Retinal pigment epithelial cell (primary cell): ENCODE measurements at regions not wholly inside any gene's neighbourhood (a gene's known extent, or its start where the extent isn't known, plus 50 kb on each side); places are given as distances from the start of the nearest gene placed in this dataset.

Experiments
- DNase-seq: peaks from one replicate; pipeline ENCODE4 v3.0.0-alpha.2; 2010; ENCODE audit warnings: low read depth
- H3K4me3 ChIP-seq: 2 replicates; pipeline ENCODE4 v1.5.1; 2011; ENCODE audit warnings: mild to moderate bottlenecking, low read length, control low read depth, moderate library complexity
- TF ChIP-seq, protein P1 (sequence below): conservative IDR thresholded peaks from 2 replicates; pipeline ENCODE4 v1.5.1; 2011; ENCODE audit warnings: low read depth, low read length, control low read depth, inconsistent platforms

DNA sequence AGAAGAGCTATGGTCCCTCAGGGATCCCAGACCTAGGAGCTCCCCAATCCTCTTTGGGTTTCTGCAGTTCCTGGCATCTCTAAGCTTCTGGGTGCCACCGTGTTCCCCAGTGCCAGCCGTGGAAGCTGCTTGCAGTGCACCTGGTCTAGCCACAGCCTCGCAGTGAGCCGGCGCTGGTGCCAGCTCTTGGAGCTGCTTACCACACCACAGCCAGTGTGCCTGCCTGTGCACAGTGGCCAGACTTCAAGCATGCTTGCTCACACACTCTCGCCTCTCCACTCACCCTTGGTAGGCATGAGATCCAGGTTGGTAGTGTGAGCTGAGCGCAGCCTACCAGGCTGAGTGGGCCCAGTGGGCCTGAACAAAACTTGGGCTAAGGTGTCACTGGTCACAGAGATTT lies 971.9 kb downstream of the DCDC2C start:
- DNase-seq: no peak
- H3K4me3 ChIP-seq: no peak overlapping the region
- TF ChIP-seq, protein P1, sequence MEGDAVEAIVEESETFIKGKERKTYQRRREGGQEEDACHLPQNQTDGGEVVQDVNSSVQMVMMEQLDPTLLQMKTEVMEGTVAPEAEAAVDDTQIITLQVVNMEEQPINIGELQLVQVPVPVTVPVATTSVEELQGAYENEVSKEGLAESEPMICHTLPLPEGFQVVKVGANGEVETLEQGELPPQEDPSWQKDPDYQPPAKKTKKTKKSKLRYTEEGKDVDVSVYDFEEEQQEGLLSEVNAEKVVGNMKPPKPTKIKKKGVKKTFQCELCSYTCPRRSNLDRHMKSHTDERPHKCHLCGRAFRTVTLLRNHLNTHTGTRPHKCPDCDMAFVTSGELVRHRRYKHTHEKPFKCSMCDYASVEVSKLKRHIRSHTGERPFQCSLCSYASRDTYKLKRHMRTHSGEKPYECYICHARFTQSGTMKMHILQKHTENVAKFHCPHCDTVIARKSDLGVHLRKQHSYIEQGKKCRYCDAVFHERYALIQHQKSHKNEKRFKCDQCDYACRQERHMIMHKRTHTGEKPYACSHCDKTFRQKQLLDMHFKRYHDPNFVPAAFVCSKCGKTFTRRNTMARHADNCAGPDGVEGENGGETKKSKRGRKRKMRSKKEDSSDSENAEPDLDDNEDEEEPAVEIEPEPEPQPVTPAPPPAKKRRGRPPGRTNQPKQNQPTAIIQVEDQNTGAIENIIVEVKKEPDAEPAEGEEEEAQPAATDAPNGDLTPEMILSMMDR: no peak

DNA sequence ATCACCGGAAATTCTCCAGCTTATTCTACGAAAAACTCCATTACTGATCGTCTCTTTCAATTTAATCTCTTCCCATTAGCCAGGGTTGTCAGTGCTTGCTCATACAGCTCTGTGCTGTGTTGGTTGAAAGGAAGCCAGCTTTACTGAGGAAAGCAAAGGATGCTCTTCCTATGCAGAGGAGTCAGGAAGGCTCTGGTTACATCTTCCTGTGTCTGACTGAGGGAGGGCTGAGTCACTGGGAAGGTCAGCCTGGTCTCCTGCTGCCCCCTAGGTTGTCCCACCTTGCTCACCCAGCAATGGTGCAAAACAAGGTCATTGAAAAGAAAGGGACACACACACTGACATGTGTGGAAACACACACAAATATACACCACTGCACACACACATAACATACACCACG lies 975.6 kb downstream of the DCDC2C start:
- DNase-seq: no peak
- H3K4me3 ChIP-seq: no peak overlapping the region

DNA sequence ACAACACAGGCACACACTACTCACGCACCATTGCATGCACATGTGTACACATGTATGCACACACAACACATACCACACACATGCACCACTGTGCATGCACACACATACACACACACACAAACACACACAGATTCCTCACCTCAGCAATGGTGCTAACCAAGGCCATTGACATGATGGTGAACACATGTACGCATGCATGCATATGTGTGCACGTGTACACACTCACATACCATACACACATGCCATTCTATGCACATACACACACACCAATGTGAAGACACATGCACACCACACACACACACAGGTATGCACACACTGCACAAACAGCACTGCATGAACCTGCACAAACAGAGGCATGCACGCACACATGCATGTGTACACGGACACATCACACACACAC lies 976.0 kb downstream of the DCDC2C start:
- TF ChIP-seq, protein P1: no peak
- no peak for DNase-seq
- H3K4me3 ChIP-seq: no peak overlapping the region

More for the DNA sequence above, 975.6 kb downstream of the DCDC2C start:
- TF ChIP-seq, protein P1: no peak

DNA sequence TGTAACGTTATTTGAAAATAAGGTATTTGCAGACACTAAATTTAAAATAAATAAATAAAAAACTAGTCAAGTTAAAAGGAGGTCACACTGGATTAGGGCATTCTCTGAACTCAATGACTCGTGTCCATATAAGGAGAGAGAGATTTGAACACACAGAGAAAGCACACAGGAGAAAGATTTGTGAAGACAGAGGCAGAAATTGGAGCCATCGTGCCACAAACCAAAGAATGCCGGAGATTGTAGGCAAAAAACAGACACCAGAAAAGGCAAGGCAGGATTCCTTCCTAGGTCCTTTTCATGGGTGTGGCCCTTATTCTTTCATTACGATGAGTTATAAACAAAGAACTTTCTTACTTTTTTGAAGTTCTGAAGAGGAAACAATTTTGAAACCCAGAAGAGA lies 981.5 kb downstream of the DCDC2C start:
- DNase-seq: no peak
- H3K4me3 ChIP-seq: no peak overlapping the region
- TF ChIP-seq, protein P1: no peak

DNA sequence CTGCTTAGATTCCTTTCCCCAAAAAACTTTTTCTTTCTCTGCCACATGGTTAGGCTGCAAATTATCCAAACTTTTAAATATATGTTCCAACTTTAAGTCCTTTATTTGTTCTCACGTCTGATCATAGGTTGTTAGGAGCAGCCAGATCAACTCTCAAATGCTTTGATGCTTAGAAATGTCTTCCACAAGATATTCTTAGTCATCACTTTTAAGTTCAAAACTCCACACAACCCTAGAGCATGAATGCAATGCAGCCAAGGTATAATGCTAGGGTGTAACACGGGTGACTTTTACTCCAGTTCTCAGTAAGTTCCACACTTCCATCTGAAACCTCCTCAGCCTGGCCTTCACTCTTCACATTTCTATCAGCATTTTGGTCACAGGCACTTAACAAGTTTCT lies 987.5 kb downstream of the DCDC2C start:
- TF ChIP-seq, protein P1: no peak
- DNase-seq: no peak
- no peak overlapping the region for H3K4me3 ChIP-seq

DNA sequence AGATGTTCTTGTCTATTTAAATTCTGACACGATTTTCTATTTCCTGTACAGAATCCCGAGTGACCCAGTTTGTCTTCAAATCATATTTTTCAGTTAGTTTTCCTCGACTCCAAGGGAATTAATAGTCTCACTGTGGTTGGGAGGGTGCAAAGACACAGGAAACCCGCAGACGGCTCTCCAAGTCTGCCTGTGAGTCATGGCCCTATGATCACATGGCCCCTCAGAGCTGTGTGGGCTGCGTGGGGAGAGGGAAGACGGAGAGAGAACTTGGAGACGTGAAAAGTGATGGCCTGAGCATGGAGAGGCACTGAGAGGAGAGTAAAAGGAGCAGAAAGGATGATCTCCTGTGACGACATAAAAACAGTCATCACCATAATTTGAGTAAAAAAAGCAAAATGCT lies 989.9 kb downstream of the DCDC2C start:
- TF ChIP-seq, protein P1: no peak
- no peak for DNase-seq
- no peak overlapping the region for H3K4me3 ChIP-seq

DNA sequence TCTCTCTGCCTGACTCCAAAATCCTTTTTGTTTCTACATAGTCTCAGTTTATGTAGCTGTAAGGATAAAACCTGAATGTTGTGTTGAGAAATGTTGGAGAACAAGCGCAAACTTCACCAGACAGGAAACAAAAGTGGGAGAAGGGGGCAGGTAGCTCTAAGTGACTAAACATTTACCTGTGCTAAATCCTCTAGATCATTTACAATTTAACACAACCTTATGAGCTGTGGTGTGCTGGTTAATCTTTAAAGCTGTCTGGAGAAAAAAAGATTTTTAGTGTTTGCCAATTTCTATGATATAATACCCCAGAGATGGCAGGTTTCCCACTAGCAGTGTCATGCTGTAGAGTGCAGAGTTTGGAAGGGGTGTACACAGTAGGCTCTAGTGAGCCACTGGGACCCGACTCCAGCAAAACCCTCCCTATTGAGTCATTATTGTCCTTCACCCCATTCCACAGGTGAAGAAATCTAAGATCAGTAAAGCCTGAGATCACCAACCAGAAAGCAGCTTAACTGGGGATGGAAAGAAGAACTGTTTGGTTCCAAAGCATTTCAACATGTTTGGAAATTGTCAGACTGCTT lies 992.0 kb downstream of the DCDC2C start:
- TF ChIP-seq, protein P1: no peak
- H3K4me3 ChIP-seq: no peak overlapping the region
- DNase-seq: no peak
